Ishikawa (cell line): ENCODE measurements at regions not wholly inside any gene's neighbourhood (a gene's known extent, or its start where the extent isn't known, plus 50 kb on each side); places are given as distances from the start of the nearest gene placed in this dataset.

Experiments
- CEBPB ChIP-seq: IDR thresholded peaks from 2 replicates; pipeline ENCODE4 v1.6.1; 2012
- CREB1 ChIP-seq: IDR thresholded peaks from 2 replicates; pipeline ENCODE4 v1.6.1; 2012; ENCODE audit warnings: low read depth
- EGR1 ChIP-seq: IDR thresholded peaks from 2 replicates; pipeline ENCODE4 v1.6.1; 2012
- EP300 ChIP-seq: IDR thresholded peaks from 2 replicates; pipeline ENCODE4 v1.6.1; 2012; ENCODE audit warnings: borderline replicate concordance
- FOXM1 ChIP-seq: IDR thresholded peaks from 2 replicates; pipeline ENCODE4 v1.6.1; 2012; ENCODE audit warnings: low read depth, borderline replicate concordance
- NFIC ChIP-seq: IDR thresholded peaks from 2 replicates; pipeline ENCODE4 v1.6.1; 2012
- RAD21 ChIP-seq: IDR thresholded peaks from 2 replicates; pipeline ENCODE4 v1.6.1; 2012; ENCODE audit warnings: low read depth
- TAF1 ChIP-seq: IDR thresholded peaks from 2 replicates; pipeline ENCODE4 v1.6.1; 2012; ENCODE audit warnings: low read depth, mild to moderate bottlenecking
- TCF12 ChIP-seq: IDR thresholded peaks from 2 replicates; pipeline ENCODE4 v1.6.1; 2012; ENCODE audit warnings: low read depth
- TEAD4 ChIP-seq: IDR thresholded peaks from 2 replicates; pipeline ENCODE4 v1.6.1; 2012
- YY1 ChIP-seq: IDR thresholded peaks from 2 replicates; pipeline ENCODE4 v1.6.1; 2012; ENCODE audit warnings: low read depth
- ZBTB7A ChIP-seq: IDR thresholded peaks from 2 replicates; pipeline ENCODE4 v1.6.1; 2012; ENCODE audit warnings: low read depth
- TF ChIP-seq, protein P1 (sequence below): IDR thresholded peaks from 2 replicates; pipeline ENCODE4 v1.6.1; 2012
- TF ChIP-seq, protein P2 (sequence below): IDR thresholded peaks from 2 replicates; pipeline ENCODE4 v1.6.1; 2012; ENCODE audit warnings: low read depth, mild to moderate bottlenecking
- TF ChIP-seq, protein P3 (sequence below): IDR thresholded peaks from 2 replicates; pipeline ENCODE4 v1.6.1; 2012

DNA sequence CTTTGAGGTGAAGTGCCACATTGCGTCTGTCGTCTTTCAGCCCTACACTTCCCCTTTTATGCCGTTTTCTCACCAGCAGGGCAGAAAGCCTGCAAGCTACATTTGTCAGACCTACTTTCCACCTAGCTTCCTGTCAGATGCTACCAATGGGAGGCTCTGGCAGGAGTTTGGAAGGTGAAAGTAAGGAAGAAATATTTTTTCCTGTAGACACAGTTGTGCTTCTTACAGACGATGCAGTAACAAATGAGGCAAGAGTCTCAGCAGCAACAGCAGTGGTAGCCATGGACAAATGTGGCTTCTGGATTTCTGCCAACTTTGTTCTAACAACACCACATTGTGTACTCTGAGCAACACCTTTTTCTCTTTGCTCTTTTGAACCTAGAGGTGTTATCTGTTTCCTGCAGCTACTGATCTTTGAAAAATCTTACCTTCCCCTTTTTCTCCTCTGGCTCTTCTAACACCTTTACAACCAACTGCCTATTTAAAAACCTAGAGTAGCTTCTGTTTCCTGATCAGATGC, 70.6 kb upstream of the STT3B start:
- TF ChIP-seq RAD21 = no peak
- TF ChIP-seq, protein P1, sequence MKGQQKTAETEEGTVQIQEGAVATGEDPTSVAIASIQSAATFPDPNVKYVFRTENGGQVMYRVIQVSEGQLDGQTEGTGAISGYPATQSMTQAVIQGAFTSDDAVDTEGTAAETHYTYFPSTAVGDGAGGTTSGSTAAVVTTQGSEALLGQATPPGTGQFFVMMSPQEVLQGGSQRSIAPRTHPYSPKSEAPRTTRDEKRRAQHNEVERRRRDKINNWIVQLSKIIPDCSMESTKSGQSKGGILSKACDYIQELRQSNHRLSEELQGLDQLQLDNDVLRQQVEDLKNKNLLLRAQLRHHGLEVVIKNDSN = no peak
- TF ChIP-seq, protein P2, sequence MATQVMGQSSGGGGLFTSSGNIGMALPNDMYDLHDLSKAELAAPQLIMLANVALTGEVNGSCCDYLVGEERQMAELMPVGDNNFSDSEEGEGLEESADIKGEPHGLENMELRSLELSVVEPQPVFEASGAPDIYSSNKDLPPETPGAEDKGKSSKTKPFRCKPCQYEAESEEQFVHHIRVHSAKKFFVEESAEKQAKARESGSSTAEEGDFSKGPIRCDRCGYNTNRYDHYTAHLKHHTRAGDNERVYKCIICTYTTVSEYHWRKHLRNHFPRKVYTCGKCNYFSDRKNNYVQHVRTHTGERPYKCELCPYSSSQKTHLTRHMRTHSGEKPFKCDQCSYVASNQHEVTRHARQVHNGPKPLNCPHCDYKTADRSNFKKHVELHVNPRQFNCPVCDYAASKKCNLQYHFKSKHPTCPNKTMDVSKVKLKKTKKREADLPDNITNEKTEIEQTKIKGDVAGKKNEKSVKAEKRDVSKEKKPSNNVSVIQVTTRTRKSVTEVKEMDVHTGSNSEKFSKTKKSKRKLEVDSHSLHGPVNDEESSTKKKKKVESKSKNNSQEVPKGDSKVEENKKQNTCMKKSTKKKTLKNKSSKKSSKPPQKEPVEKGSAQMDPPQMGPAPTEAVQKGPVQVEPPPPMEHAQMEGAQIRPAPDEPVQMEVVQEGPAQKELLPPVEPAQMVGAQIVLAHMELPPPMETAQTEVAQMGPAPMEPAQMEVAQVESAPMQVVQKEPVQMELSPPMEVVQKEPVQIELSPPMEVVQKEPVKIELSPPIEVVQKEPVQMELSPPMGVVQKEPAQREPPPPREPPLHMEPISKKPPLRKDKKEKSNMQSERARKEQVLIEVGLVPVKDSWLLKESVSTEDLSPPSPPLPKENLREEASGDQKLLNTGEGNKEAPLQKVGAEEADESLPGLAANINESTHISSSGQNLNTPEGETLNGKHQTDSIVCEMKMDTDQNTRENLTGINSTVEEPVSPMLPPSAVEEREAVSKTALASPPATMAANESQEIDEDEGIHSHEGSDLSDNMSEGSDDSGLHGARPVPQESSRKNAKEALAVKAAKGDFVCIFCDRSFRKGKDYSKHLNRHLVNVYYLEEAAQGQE = no peak
- TF ChIP-seq NFIC = no peak
- no peak for TF ChIP-seq EGR1
- TF ChIP-seq YY1 = no peak
- no peak for TF ChIP-seq EP300
- no peak for TF ChIP-seq ZBTB7A
- no peak for TF ChIP-seq TAF1
- TF ChIP-seq, protein P3, sequence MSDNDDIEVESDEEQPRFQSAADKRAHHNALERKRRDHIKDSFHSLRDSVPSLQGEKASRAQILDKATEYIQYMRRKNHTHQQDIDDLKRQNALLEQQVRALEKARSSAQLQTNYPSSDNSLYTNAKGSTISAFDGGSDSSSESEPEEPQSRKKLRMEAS = no peak
- TF ChIP-seq CEBPB = no peak
- no peak for TF ChIP-seq CREB1
- no peak for TF ChIP-seq TCF12
- no peak for TF ChIP-seq TEAD4
- no peak for TF ChIP-seq FOXM1

DNA sequence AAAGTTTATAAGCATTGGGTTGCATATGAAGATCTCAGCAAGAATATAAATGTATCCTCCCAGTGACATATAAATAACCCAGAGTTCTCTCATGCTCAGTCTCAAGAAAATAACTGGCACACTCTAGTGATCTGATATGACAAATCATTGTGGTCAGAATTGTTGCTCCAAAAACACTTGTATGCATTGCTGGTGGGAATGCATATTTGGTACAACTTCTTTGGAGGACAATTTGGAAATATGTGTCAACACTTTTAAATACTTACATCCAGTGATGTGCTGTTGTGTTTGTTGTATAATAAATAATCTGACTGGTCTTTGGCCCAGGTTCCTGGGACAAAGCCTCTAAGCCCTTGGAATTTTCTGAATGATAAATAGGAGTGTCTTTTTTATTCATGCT, 66.7 kb upstream of the STT3B start:
- TF ChIP-seq FOXM1 (no peak), EGR1 (no peak), TAF1 (no peak), TCF12 (no peak), RAD21 (no peak), NFIC (no peak), CREB1 (no peak), YY1 (no peak), TEAD4 (no peak), ZBTB7A (no peak), EP300 (no peak), CEBPB (no peak)
- TF ChIP-seq, protein P1 = no peak
- TF ChIP-seq, protein P2 = no peak
- TF ChIP-seq, protein P3 = no peak

DNA sequence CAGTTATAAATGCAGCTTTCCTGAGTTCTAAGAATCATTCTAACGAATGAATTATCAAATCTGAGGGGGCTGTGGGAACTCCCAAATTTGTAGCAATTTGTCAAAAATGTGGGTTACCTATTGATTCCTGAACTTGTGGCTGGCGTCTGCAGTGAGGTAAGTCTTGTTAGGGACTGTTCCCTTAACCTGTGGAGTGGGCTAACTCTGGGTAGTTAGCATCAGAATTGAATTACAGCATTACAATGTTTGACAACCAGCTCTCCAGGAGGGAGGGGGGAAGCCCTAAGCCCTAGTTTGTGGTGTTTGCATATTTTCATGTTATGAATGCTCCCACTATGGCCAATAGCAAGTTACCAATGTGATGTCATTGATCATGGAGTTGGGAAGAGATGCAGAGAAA, 65.9 kb upstream of the STT3B start:
- TF ChIP-seq, protein P2 = no peak
- TF ChIP-seq CREB1 (no peak), NFIC (no peak), ZBTB7A (no peak), TCF12 (no peak), EP300 (no peak), FOXM1 (no peak), TEAD4 (no peak), YY1 (no peak)
- TF ChIP-seq, protein P3 = no peak
- TF ChIP-seq, protein P1 = no peak

DNA sequence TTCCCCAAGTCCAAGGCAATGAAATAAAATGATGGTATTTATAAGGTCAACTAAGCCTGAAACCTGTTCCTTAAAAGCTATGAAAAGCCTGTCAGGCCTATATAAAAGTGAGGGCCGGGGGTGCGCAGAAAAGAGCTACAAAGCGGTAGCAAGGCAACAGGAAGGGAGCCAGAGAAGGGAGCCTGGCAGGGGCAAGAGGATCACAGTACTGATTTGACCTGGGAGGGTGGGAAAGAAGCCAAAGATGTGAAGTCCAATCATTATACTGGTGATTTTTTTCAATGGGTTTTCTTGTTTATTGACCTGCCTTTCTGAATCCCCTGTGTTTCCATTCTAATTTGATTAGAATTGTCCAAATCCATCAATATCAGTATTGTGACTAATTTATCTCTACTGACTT, 64.3 kb upstream of the STT3B start:
- no peak for TF ChIP-seq ZBTB7A
